Rectal smooth muscle tissue (tissue), 1 donor: ENCODE measurements at regions not wholly inside any gene's neighbourhood (a gene's known extent, or its start where the extent isn't known, plus 50 kb on each side); places are given as distances from the start of the nearest gene placed in this dataset.

Experiments
- H3K27ac ChIP-seq: one replicate; pipeline ENCODE4 v1.7.0; 2013; ENCODE audit warnings: low read depth, low read length, inconsistent platforms
- H3K27me3 ChIP-seq: one replicate; pipeline ENCODE4 v1.7.0; 2013; ENCODE audit warnings: low read length; ENCODE audit not compliant: control insufficient read depth, insufficient read depth
- H3K36me3 ChIP-seq: one replicate; pipeline ENCODE4 v1.7.0; 2013; ENCODE audit warnings: low read length; ENCODE audit not compliant: control insufficient read depth, insufficient read depth
- H3K4me1 ChIP-seq: one replicate; pipeline ENCODE4 v1.7.0; 2013; ENCODE audit warnings: low read length; ENCODE audit not compliant: control insufficient read depth, insufficient read depth
- H3K4me3 ChIP-seq: one replicate; pipeline ENCODE4 v1.7.0; 2013; ENCODE audit warnings: low read length
- H3K9ac ChIP-seq: one replicate; pipeline ENCODE4 v1.7.0; 2013; ENCODE audit warnings: low read length

DNA sequence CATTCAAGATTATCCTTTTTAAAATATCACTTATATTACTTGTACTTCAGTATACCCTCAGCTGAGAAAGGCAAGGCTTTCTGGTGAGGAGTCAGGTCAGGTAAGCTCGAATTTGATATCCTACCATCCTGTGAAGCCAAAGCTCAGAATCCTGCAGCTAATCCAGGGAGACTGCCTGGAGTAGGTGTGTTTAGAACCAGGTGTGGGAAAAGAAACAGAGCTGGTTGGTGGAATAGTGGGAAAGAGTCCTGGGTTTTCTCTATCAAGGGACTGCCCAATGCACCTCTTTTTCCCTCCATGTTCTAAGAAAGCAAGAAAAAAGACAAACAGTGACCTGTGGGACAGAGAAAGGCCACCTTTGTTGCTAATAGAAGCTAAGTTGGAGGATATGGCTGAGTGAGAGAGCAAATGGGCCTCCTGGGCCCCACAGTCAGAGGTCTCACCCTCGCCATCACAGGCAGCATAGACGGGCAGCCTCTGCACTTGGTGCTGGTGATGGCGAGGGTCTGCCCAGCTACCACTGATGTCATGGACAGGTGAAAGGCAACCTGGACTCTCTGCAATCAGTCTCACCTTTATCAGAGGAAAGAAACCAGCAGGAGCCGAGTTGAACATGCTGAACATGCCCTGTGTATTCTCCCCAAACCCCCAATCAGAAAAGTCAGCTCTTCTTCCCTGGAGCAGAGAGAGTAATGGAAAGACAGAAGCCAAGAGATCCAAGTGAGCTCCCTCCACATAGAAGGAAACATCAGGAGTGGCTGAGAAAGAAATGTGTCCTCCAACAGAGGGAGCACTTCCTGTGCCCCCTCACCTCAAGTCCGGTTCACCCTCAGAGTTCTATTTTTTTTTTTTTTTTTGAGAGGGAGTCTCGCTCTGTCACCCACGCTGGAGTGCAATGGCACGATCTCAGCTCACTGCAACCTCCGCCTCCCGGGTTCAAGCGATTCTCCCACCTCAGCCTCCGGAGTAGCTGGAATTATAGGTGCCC is 491.3 kb downstream of the BUD13 start:
- Histone ChIP-seq H3K4me1 (no peaks in the 10 kb centered on the region), H3K9ac (no peak overlapping the region), H3K27ac (no peak overlapping the region), H3K4me3 (no peak overlapping the region), H3K27me3 (no peaks in the 10 kb centered on the region), H3K36me3 (no peaks in the 10 kb centered on the region)

GRCh38 chr11:116279511-116279910 is 493.3 kb downstream of the BUD13 start:
- Histone ChIP-seq H3K9ac (no peak overlapping the region), H3K27me3 (no peaks in the 10 kb centered on the region), H3K4me1 (no peaks in the 10 kb centered on the region), H3K27ac (no peak overlapping the region), H3K4me3 (no peak overlapping the region), H3K36me3 (no peaks in the 10 kb centered on the region)

DNA sequence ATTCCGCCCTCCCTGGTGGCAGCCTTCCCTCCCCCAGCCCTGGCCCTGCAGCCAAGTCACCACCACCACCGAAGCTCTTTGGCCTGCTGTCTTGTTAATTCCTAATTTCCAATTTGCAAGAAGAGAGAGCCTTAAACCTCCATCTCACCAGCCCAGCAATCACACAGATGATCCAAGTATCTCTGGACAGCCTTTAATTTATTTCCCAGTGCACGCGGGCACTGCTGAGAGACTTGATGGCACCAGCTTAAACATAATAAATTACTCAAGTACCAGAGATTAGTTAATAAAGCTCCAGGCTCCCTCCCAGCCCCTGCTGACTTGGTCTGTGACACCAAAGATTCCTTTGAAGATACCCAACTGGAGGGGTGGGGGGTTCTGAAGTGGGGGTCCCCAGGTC is 494.7 kb downstream of the BUD13 start:
- H3K4me3 ChIP-seq, result no peak overlapping the region
- no peak overlapping the region for H3K9ac ChIP-seq
- no peaks in the 10 kb centered on the region for H3K4me1 ChIP-seq
- no peaks in the 10 kb centered on the region for H3K36me3 ChIP-seq
- no peak overlapping the region for H3K27ac ChIP-seq
- peaks cover 2% of the 10 kb centered on the region for H3K27me3 ChIP-seq

- peaks cover 2% of the 10 kb centered on the region for H3K27me3 ChIP-seq
- no peaks in the 10 kb centered on the region for H3K4me1 ChIP-seq
- no peak overlapping the region for H3K4me3 ChIP-seq
- H3K9ac ChIP-seq, result no peak overlapping the region
- no peak overlapping the region for H3K27ac ChIP-seq
- H3K36me3 ChIP-seq, result no peaks in the 10 kb centered on the region
These were observed 496.4 kb downstream of the BUD13 start for GRCh38 chr11:116276051-116277044.

- Histone ChIP-seq H3K9ac (no peak overlapping the region), H3K27me3 (peaks cover 2% of the 10 kb centered on the region), H3K27ac (no peak overlapping the region), H3K4me3 (no peak overlapping the region), H3K36me3 (no peaks in the 10 kb centered on the region), H3K4me1 (no peaks in the 10 kb centered on the region)
These were observed 497.2 kb downstream of the BUD13 start for GRCh38 chr11:116275635-116276034.

- H3K27me3 ChIP-seq, result peaks cover 2% of the 10 kb centered on the region
- H3K36me3 ChIP-seq, result no peaks in the 10 kb centered on the region
- no peak overlapping the region for H3K9ac ChIP-seq
These were observed 498.3 kb downstream of the BUD13 start for GRCh38 chr11:116274521-116274920.

DNA sequence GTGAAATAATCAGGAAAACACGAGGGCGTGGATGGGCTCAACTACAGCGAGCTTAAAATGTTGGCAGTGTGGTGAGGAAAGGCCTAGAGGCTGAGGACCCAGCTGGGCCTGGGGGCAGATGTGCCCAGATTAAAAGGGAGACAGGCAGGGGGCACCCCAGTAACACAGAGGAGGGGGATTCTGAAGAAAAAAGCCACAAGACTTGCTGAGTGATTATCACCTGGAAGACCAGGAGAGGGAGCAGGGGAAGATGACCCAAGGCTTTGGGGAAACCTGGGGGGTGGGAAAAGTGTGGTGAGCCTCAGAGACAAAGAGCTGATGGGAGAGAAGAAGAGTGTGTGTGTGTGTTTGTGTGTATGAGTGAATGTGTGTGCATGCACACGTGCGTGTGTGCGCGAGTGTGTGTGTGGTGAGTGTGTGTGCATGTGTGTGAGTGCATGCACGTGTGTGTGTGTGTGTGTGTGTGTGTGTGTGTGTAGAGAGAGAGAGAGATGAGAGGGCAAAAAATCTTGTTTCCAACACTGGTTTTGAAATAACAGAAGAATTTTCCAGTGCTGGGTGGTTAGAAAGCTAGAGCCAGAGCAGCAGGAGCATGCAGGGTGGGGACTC is 500.5 kb downstream of the BUD13 start:
- Histone ChIP-seq H3K4me1 (no peaks in the 10 kb centered on the region), H3K36me3 (no peaks in the 10 kb centered on the region), H3K27ac (no peak overlapping the region), H3K9ac (no peak overlapping the region), H3K4me3 (no peak overlapping the region), H3K27me3 (peaks cover 2% of the 10 kb centered on the region)

More at GRCh38 chr11:116274521-116274920, 498.3 kb downstream of the BUD13 start:
- H3K4me3 ChIP-seq, result no peak overlapping the region
- no peaks in the 10 kb centered on the region for H3K4me1 ChIP-seq
- H3K27ac ChIP-seq, result no peak overlapping the region

DNA sequence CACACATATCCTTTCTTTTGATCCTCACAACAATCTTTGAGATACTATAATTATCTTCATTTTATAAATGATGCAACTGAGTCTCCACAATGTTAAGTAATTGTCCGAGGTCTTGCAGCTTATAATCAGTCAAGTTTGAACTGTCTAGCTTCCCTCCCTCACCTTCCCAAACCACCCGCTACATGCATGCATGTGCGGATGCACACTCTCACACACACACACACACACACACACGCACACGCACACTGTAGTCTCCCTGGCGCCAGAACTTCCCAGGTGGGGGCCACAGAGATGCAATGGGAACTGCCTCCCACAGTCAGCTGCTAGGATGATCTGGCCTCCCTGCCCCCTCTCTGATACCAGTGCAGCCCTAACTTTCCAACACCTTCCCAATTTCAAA is 501.3 kb downstream of the BUD13 start:
- Histone ChIP-seq H3K27ac (no peak overlapping the region), H3K27me3 (peaks cover 2% of the 10 kb centered on the region), H3K36me3 (no peaks in the 10 kb centered on the region), H3K4me1 (no peaks in the 10 kb centered on the region), H3K9ac (no peak overlapping the region), H3K4me3 (no peak overlapping the region)

DNA sequence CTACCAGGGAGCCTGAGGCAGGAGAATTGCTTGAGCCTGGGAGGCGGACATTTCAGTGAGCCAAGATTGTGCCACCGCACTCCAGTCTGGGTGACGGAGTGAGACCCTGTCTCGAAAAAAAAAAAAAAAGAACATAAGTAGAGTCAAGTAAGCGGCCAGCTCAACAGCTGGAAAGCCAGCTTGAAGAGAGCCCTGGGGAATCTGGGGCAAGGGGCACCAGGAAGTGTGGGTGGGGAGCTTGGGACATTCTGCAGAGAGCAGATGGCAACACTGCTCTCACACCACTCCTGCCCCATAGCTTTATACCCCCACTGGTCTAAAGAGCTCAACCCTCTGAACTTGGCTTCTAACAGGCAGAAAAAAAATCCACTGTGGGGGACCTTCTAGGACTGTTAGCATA is 505.6 kb downstream of the BUD13 start:
- H3K9ac ChIP-seq, result no peak overlapping the region
- no peak overlapping the region for H3K4me3 ChIP-seq
- H3K36me3 ChIP-seq, result no peaks in the 10 kb centered on the region
- no peak overlapping the region for H3K27ac ChIP-seq
- no peaks in the 10 kb centered on the region for H3K4me1 ChIP-seq
- H3K27me3 ChIP-seq, result peaks cover 5% of the 10 kb centered on the region

- Histone ChIP-seq H3K36me3 (no peaks in the 10 kb centered on the region), H3K4me1 (no peaks in the 10 kb centered on the region), H3K4me3 (no peak overlapping the region), H3K27ac (no peak overlapping the region), H3K9ac (no peak overlapping the region), H3K27me3 (peaks cover 5% of the 10 kb centered on the region)
These were observed 509.0 kb downstream of the BUD13 start for GRCh38 chr11:116263770-116264169.

GRCh38 chr11:116263019-116263418 is 509.8 kb downstream of the BUD13 start:
- H3K4me3 ChIP-seq, result no peak overlapping the region
- no peak overlapping the region for H3K27ac ChIP-seq
- H3K27me3 ChIP-seq, result peaks cover 5% of the 10 kb centered on the region
- no peaks in the 10 kb centered on the region for H3K36me3 ChIP-seq
- no peaks in the 10 kb centered on the region for H3K4me1 ChIP-seq
- H3K9ac ChIP-seq, result no peak overlapping the region

- H3K27ac ChIP-seq, result no peak overlapping the region
- no peaks in the 10 kb centered on the region for H3K4me1 ChIP-seq
- peaks cover 5% of the 10 kb centered on the region for H3K27me3 ChIP-seq
- H3K4me3 ChIP-seq, result no peak overlapping the region
- no peaks in the 10 kb centered on the region for H3K36me3 ChIP-seq
- H3K9ac ChIP-seq, result no peak overlapping the region
These were observed 510.4 kb downstream of the BUD13 start for GRCh38 chr11:116262370-116262769.
